ENCODE measurements at regions not wholly inside any gene's neighbourhood (a gene's known extent, or its start where the extent isn't known, plus 50 kb on each side); places are given as distances from the start of the nearest gene placed in this dataset.

GRCh38 chr1:5456090-5456811 is 536.0 kb downstream of the NPHP4 start:
- no peak for TF ChIP-seq CTCF (IDR thresholded peaks at IDR 0.05)
- H3K4me3 ChIP-seq = no peak overlapping the region
- DNase-seq (ENCODE audit: low spot score) = no peak
- H3K27ac ChIP-seq = no peak overlapping the region

- Histone ChIP-seq H3K27ac (no peak overlapping the region), H3K4me3 (no peak overlapping the region)
- TF ChIP-seq CTCF (IDR thresholded peaks at IDR 0.05) = no peak
- no peak for DNase-seq (ENCODE audit: low spot score)
Measured at GRCh38 chr1:5455651-5456050, 536.6 kb downstream of the NPHP4 start.

- no peak for TF ChIP-seq CTCF (IDR thresholded peaks at IDR 0.05)
- no peak for DNase-seq (ENCODE audit: low spot score)
- Histone ChIP-seq H3K4me3 (no peak overlapping the region), H3K27ac (no peak overlapping the region)
Measured at GRCh38 chr1:5455056-5455455, 537.2 kb downstream of the NPHP4 start.

GRCh38 chr1:5453347-5453746 is 538.9 kb downstream of the NPHP4 start:
- TF ChIP-seq CTCF (IDR thresholded peaks at IDR 0.05) = no peak
- Histone ChIP-seq H3K27ac (no peak overlapping the region), H3K4me3 (no peak overlapping the region)
- no peak for DNase-seq (ENCODE audit: low spot score)

- H3K4me3 ChIP-seq = no peak overlapping the region
- DNase-seq (ENCODE audit: low spot score) = no peak
- H3K27ac ChIP-seq = no peak overlapping the region
- no peak for TF ChIP-seq CTCF (IDR thresholded peaks at IDR 0.05)
Measured at GRCh38 chr1:5451671-5452070, 540.6 kb downstream of the NPHP4 start.

- Histone ChIP-seq H3K4me3 (no peak overlapping the region), H3K27ac (no peak overlapping the region)
- no peak for DNase-seq (ENCODE audit: low spot score)
- no peak for TF ChIP-seq CTCF (IDR thresholded peaks at IDR 0.05)
Measured at GRCh38 chr1:5448486-5448885, 543.7 kb downstream of the NPHP4 start.

GRCh38 chr1:5447503-5447960 is 544.7 kb downstream of the NPHP4 start:
- Histone ChIP-seq H3K4me3 (no peak overlapping the region), H3K27ac (no peak overlapping the region)
- DNase-seq (ENCODE audit: low spot score) = no peak
- TF ChIP-seq CTCF (IDR thresholded peaks at IDR 0.05) = no peak
